GM19238 (cell line): ENCODE measurements at regions not wholly inside any gene's neighbourhood (a gene's known extent, or its start where the extent isn't known, plus 50 kb on each side); places are given as distances from the start of the nearest gene placed in this dataset.
"Not testable (repeated sequence)": the region's sequence is repeated elsewhere in the genome, so short reads cannot be mapped to it uniquely, and the experiment has no call there.

Experiments used
- DNase-seq: peaks from one replicate; pipeline ENCODE4 v3.0.0; 2011; ENCODE audit warnings: low spot score; ENCODE audit not compliant: insufficient read length

- no peak for DNase-seq
These were observed 519.9 kb upstream of the MAGEB18 start for GRCh38 chrX:25618248-25618647.

GRCh38 chrX:25640276-25640675 is 497.9 kb upstream of the MAGEB18 start:
- no peak for DNase-seq

DNA sequence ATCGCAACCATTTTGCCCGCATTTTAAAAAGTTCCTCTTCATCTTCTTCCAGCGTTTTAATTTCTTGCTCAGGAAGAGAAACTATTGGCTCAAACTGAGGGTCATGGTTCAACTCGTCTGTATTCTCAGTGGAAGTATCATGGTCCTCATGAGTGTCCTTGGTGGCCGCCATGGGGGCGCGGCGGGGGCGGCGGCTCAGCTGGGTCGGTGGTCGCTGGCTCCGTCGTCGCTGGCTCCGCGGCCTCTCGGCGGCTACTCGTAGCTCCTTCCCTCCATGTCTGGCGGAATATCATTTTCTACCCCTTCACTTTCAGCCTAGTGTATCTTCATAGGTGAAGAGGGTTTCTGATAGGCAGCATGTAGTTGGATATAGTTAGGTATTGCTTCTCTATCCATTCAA is 492.0 kb upstream of the MAGEB18 start:
- DNase-seq, result no peak

GRCh38 chrX:25648790-25649189 is 489.4 kb upstream of the MAGEB18 start:
- no peak for DNase-seq

DNA sequence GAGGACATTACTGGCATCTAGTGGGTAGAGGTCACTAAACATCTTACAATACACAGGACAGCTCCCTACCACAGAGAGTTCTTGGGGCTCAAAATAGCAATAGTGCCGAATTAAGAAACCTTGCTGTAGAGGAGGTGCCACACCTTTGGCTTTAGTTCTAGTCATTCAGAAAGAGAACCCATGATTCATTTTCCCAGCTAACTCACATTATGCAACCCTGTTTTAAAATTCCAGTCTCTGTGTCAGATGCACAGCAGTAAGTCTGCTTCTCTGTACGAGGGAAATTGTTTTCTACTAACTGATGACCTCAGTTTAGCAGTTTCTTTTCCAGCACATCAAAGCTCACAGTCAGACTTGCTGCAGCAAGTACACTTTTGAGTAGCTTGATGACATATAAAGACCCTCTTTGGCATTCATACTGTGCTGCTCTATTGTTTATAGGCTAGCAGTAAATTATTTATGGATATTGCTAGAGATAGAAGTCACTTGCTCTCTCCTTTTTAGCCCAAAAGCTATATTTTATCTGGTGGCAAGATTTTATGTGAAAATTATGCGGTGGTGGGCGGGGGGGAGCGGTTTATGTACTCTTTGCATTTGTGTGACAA is 487.8 kb upstream of the MAGEB18 start:
- no peak for DNase-seq

GRCh38 chrX:25659317-25659716 is 478.8 kb upstream of the MAGEB18 start:
- DNase-seq, result no peak

GRCh38 chrX:25663701-25664100 is 474.4 kb upstream of the MAGEB18 start:
- DNase-seq, result no peak

GRCh38 chrX:25665431-25665830 is 472.7 kb upstream of the MAGEB18 start:
- DNase-seq, result no peak

DNA sequence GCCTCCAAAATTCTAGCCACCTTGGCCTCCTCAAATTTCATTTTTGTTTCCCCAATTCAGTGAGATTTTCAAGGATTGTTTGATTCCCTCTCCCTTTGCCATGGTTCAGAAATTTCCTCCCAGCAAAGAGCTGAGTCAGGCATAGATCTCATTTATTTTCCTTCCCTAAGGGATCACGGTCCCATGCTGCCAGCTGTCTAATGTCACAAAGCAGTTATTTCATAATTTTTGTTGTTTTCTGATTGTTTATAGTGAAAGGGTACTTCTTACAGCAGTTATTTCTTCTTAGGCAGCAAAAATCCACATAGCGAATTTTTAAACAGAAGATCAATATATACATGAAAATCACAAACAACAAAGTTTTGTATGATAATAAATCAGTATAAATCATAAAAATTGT is 470.5 kb upstream of the MAGEB18 start:
- DNase-seq, result no peak

DNA sequence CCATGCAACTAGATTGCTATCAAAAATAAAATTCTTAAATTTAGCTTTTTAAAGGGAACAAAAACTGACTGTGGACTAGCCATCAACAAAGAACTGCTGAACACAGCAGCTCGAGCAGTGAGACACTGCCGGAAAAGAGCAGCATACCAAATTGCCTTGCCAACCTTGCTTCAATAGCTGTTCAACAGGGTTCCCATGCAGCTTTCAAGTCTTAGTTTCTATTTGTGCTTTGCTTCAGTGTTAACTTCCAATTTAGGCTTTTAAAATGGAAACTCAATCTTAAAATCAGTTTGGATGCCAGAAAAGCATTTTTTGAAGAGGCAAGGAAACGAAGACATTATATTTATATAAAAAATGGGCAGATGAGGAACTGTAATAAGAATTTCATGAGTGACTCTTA is 463.4 kb upstream of the MAGEB18 start:
- DNase-seq, result no peak

DNA sequence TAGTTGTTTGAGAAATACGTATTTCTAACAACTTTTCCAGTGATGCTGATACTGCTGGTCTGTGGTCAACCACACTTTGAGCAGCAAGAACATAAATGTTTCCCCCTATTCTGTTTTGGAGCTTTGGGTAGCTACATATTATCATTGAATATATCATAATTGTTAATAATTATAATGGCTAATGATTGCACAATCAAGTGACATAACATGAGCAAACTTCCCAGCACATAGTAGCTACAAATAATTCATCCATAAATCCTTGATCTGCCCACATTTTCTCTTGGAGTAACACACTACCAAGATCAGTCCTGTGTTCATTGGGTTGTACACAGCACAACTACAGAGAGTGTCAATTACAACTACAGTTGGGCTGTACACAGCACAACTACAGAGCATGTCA is 436.3 kb upstream of the MAGEB18 start:
- DNase-seq, result no peak

DNA sequence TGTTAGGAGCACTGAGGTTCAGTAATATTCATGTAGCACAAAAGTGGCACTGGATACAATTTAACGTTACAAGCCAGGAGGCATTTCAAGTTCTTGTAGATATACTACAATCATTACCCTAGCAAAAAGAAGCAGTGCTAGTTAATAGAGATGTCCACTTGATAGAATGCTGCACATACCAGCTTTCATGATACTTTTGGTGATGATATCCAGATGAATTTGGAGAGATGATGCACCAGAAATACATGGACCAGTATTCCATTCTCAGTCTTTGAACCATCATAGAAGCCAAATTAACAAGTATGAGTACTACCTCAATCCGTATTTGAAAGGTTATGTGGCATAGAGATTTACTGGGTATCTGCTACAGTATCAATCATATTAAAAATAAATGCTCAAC is 421.0 kb upstream of the MAGEB18 start:
- no peak for DNase-seq

GRCh38 chrX:25721564-25721963 is 416.6 kb upstream of the MAGEB18 start:
- no peak for DNase-seq

GRCh38 chrX:25726539-25726938 is 411.6 kb upstream of the MAGEB18 start:
- DNase-seq, result no peak

GRCh38 chrX:25733148-25733547 is 405.0 kb upstream of the MAGEB18 start:
- no peak for DNase-seq

DNA sequence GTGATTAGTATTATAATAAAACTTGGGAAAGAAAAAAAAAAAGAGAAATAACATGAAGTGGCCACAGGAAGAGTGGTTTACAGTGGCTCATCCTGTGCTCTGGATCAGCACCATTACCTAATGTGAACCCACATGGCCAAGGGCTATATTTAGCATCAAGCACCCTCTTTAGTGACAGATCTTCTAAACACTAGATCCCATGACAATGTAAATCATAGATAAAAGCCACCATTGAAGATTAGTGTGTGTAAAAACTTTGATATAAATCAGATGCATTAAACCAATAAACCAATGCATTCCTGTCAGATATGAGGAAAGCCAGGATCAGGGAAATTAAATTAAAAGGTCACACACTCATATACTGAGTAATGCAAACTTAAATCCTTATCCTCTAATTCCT is 400.6 kb upstream of the MAGEB18 start:
- no peak for DNase-seq

GRCh38 chrX:25742334-25742733 is 395.8 kb upstream of the MAGEB18 start:
- DNase-seq, result no peak

DNA sequence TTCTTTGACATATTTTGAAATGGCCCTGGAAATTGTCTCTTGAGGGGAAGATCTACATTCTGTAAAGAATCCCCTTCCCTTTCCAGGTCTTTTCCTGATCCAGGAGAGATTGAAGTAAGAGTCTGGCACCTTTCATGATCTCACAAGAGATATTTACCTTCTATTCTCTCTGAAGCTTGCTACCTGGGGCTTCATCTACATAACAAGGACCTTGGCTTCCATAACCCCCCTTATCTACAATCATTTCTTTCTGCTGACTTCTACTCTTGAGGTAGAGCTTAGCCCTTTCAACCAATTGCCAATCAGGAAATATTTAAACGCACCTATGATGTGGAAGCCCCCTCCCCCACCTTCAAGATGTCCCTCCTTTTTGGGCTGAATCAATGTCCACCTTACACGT is 383.7 kb upstream of the MAGEB18 start:
- DNase-seq, result no peak

DNA sequence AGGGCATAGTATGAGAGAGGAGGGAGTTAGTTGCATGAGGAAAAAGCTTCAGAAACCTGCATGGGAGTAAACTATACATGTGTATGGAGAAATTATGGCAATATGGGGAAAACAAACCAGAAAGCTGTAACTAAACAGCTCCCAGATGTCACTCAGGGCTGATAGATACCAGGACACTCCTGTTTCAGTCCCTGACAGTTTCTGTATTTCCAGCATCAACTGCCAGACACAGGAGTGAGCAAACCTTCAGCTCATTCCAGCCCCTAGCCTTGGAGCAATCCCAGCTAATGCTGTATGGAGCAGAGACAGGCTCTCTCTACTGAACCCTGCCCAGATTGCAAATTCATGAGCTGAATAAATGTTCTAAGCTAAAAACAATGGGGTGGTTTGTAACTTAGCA is 382.9 kb upstream of the MAGEB18 start:
- DNase-seq, result no peak

- DNase-seq, result no peak
These were observed 375.5 kb upstream of the MAGEB18 start for GRCh38 chrX:25762656-25763055.

GRCh38 chrX:25771853-25772252 is 366.3 kb upstream of the MAGEB18 start:
- DNase-seq, result not testable (repeated sequence)

DNA sequence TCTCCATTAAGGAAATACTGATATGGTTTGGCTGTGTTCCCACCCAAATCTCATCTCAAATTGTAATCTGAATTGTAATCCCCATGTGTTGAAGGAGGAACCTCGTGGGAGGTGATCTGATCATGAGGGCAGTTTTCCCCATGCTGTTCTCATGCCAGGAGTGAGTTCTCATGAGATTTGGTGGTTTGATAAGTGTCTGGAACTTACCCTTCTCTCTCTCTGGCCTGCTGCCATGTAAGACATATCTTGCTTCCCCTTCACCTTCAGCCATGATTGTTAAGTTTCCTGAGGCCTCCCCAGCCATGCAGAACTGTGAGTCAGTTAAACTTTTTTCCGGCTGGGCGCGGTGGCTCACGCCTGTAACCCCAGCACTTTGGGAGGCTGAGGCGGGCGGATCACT is 340.3 kb upstream of the MAGEB18 start:
- not testable (repeated sequence) for DNase-seq

GRCh38 chrX:25805744-25806143 is 332.4 kb upstream of the MAGEB18 start:
- no peak for DNase-seq

DNA sequence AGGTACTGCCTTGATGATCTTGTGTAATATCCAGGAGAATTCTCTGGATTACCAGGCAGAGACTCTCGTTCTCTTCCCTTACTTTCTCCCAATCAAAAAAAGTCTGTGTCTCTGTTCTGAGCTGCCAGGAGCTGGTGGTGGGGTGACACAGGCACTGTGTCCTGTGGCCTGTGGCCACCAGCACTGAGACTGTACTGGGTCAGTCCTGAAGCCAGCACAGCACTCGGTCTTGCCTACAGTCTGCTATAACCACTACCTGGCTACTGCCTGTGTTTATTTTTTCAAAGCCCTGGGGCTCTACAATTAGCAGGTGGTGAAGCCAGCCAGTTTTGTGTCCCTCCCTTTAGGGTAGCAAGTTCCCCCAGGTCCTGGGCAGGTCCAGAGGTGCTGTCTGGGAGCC is 331.1 kb upstream of the MAGEB18 start:
- DNase-seq, result no peak
